ENCODE measurements at regions not wholly inside any gene's neighbourhood (a gene's known extent, or its start where the extent isn't known, plus 50 kb on each side); places are given as distances from the start of the nearest gene placed in this dataset.

GRCh38 chr4:23348789-23349498, 540.9 kb downstream of the PPARGC1A start:
- ChIA-PET CTCF (no interaction called here), POLR2A (ENCODE audit: unreplicated experiment) (no interaction called here)
- BruUV-seq (replicated peaks): no TSS peak
- H2BK5ac ChIP-seq (ENCODE audit: low read depth, low read length, poor library complexity, severe bottlenecking): no peak overlapping the region
- dilution Hi-C loops (cut with HindIII; ENCODE audit: low sequenced_read_pairs, unreplicated experiment): no loop called here
- H3K14ac ChIP-seq (replicated peaks; ENCODE audit: low read depth, low read length): no peak overlapping the region
- no peaks in the 10 kb centered on the region for H3K79me1 ChIP-seq (ENCODE audit: low read depth in 1 of 2, low read length in 2 of 2)
- no peak overlapping the region for H2BK20ac ChIP-seq (ENCODE audit: low read depth, low read length)
- ATAC-seq (ENCODE audit: low read depth): no peak
- no peak overlapping the region for H3K4me3 ChIP-seq (ENCODE audit: insufficient read depth, low read depth, low read length)
- no peak overlapping the region for H3K23ac ChIP-seq (ENCODE audit: low read depth, low read length)
- no peak overlapping the region for H3K27ac ChIP-seq (ENCODE audit: insufficient read depth, low read length)
- no peak overlapping the region for H2AK5ac ChIP-seq (ENCODE audit: low read depth, low read length)
- H4K8ac ChIP-seq (ENCODE audit: low read depth in 2 of 2, low read length in 2 of 2): no peak overlapping the region
- H3K4ac ChIP-seq (ENCODE audit: low read depth, low read length): no peak overlapping the region
- DNase-seq: no peak
- no peaks in the 10 kb centered on the region for H3K36me3 ChIP-seq (ENCODE audit: control insufficient read depth, insufficient read depth, low read length)
- H3K9me1 ChIP-seq (ENCODE audit: insufficient read depth, low read length): no peaks in the 10 kb centered on the region
- H3K4me1 ChIP-seq (ENCODE audit: control insufficient read depth, insufficient read depth, low read length): no peaks in the 10 kb centered on the region
- WGBS, 2 experiments (ENCODE audit: extremely low coverage in 2 of 2, insufficient read length in 1 of 2): no CpG with 5 or more reads among the region's 2 CpGs
- 0 out of 2 replicates have a peak, but pooled peaks cover 2% of the 10 kb centered on the region for H3K9me3 ChIP-seq (ENCODE audit: control insufficient read depth, insufficient read depth, low read length)
- in situ Hi-C loops (cut with MboI; ENCODE audit: low sequenced_read_pairs): no loop called here
- intact Hi-C loops (cut with micrococcal nuclease): no loop called here
- no peak overlapping the region for H3K18ac ChIP-seq (ENCODE audit: low read depth, low read length)
- no peak overlapping the region for H2BK15ac ChIP-seq (ENCODE audit: low read depth, low read length)
- H2AFZ ChIP-seq (replicated peaks; ENCODE audit: low read length, poor library complexity): no peak overlapping the region
- H3K56ac ChIP-seq (ENCODE audit: extremely low read depth, insufficient read depth, low read length): no peak overlapping the region
- no peak overlapping the region for H3K9ac ChIP-seq (ENCODE audit: low read depth, low read length)
- no peak overlapping the region for H3K4me2 ChIP-seq (ENCODE audit: low read depth, low read length)
- H3K27me3 ChIP-seq (ENCODE audit: control insufficient read depth, insufficient read depth, low read length): no peaks in the 10 kb centered on the region
- no peak overlapping the region for H2BK120ac ChIP-seq (ENCODE audit: low read depth, low read length)
- H4K91ac ChIP-seq (ENCODE audit: insufficient read depth, low read depth, low read length): no peak overlapping the region
- H4K20me1 ChIP-seq (ENCODE audit: insufficient read depth, low read length): no peaks in the 10 kb centered on the region
- no peak overlapping the region for H2AK9ac ChIP-seq (replicated peaks; ENCODE audit: low read depth, low read length, poor library complexity)
- TF ChIP-seq MAFK (IDR thresholded peaks at IDR 0.05; ENCODE audit: low read depth, low read length) (no peak), RAD21 (IDR thresholded peaks at IDR 0.05; ENCODE audit: low read length) (no peak), POLR2A (IDR thresholded peaks at IDR 0.05; ENCODE audit: low read depth, low read length) (no peak), MXI1 (IDR thresholded peaks at IDR 0.05; ENCODE audit: borderline replicate concordance, low read depth, low read length) (no peak), MAZ (IDR thresholded peaks at IDR 0.05; ENCODE audit: borderline replicate concordance, low read depth, low read length) (no peak), ELK1 (IDR thresholded peaks at IDR 0.05; ENCODE audit: borderline replicate concordance, low read depth, low read length) (no peak), RFX5 (IDR thresholded peaks at IDR 0.05; ENCODE audit: low read depth, low read length) (no peak)
- no peak overlapping the region for H4K5ac ChIP-seq (ENCODE audit: low read depth, low read length)
